ENCODE measurements at regions not wholly inside any gene's neighbourhood (a gene's known extent, or its start where the extent isn't known, plus 50 kb on each side); places are given as distances from the start of the nearest gene placed in this dataset.

- CTCF ChIA-PET, result no interaction called here
- Histone ChIP-seq H3K4me1 (ENCODE audit: insufficient read depth, low read length) (no peaks in the 10 kb centered on the region), H3K36me3 (ENCODE audit: insufficient read depth, low read length) (no peaks in the 10 kb centered on the region), H3K27ac (ENCODE audit: low read depth in 1 of 2, low read length in 2 of 2) (no peak overlapping the region), H3K9me3 (ENCODE audit: control insufficient read depth in 1 of 2, insufficient read depth in 1 of 2, low read length in 2 of 2) (no peaks in the 10 kb centered on the region), H3K27me3 (ENCODE audit: control insufficient read depth in 1 of 2, insufficient read depth in 2 of 2, low read length in 2 of 2) (no peaks in the 10 kb centered on the region), H3K4me3 (ENCODE audit: low read length) (no peak overlapping the region)
- ATAC-seq (ENCODE audit: poor library complexity) (no peak), DNase-seq (no peak)
- intact Hi-C loops (cut with DNase I, micrococcal nuclease), result no loop called here
- TF ChIP-seq CTCF (IDR thresholded peaks at IDR 0.05), result no peak
- Mint-ChIP-seq H3K4me1 (ENCODE audit: low read depth) (no peaks in the 10 kb centered on the region), H3K36me3 (ENCODE audit: low read depth) (no peaks in the 10 kb centered on the region), H3K4me3 (no peak overlapping the region), H3K27me3 (no peaks in the 10 kb centered on the region), H3K9me3 (no peaks in the 10 kb centered on the region), H3K27ac (no peak overlapping the region)
- POLR2A ChIA-PET, result no interaction called here
Observed at GRCh38 chr4:119774840-119775239, 146.2 kb upstream of the PDE5A start.

GRCh38 chr4:119765951-119766350, 137.3 kb upstream of the PDE5A start:
- ChIA-PET POLR2A (no interaction called here), CTCF (no interaction called here)
- Histone ChIP-seq H3K9me3 (ENCODE audit: control insufficient read depth in 1 of 2, insufficient read depth in 1 of 2, low read length in 2 of 2) (no peaks in the 10 kb centered on the region), H3K27ac (ENCODE audit: low read depth in 1 of 2, low read length in 2 of 2) (no peak overlapping the region), H3K36me3 (ENCODE audit: insufficient read depth, low read length) (no peaks in the 10 kb centered on the region), H3K27me3 (ENCODE audit: control insufficient read depth in 1 of 2, insufficient read depth in 2 of 2, low read length in 2 of 2) (peaks cover 0 to 3% of the 10 kb centered on the region in 2 experiments), H3K4me1 (ENCODE audit: insufficient read depth, low read length) (no peaks in the 10 kb centered on the region), H3K4me3 (ENCODE audit: low read length) (no peak overlapping the region)
- Mint-ChIP-seq H3K27me3 (no peaks in the 10 kb centered on the region), H3K36me3 (ENCODE audit: low read depth) (no peaks in the 10 kb centered on the region), H3K9me3 (no peaks in the 10 kb centered on the region), H3K4me1 (ENCODE audit: low read depth) (no peaks in the 10 kb centered on the region), H3K27ac (no peak overlapping the region), H3K4me3 (no peak overlapping the region)
- intact Hi-C loops (cut with DNase I, micrococcal nuclease), result no loop called here
- TF ChIP-seq CTCF (IDR thresholded peaks at IDR 0.05), result no peak
- no peak for ATAC-seq (ENCODE audit: poor library complexity)
- DNase-seq, result no peak

- H3K27me3 ChIP-seq (ENCODE audit: control insufficient read depth in 1 of 2, insufficient read depth in 2 of 2, low read length in 2 of 2), result peaks cover 0 to 3% of the 10 kb centered on the region in 2 experiments
- H3K9me3 ChIP-seq (ENCODE audit: control insufficient read depth in 1 of 2, insufficient read depth in 1 of 2, low read length in 2 of 2), result no peaks in the 10 kb centered on the region
- DNase-seq (no peak), ATAC-seq (ENCODE audit: poor library complexity) (no peak)
- no peaks in the 10 kb centered on the region for H3K4me1 ChIP-seq (ENCODE audit: insufficient read depth, low read length)
- ChIA-PET POLR2A (no interaction called here), CTCF (no interaction called here)
- no peak for TF ChIP-seq CTCF (IDR thresholded peaks at IDR 0.05)
- H3K27ac ChIP-seq (ENCODE audit: low read depth in 1 of 2, low read length in 2 of 2), result no peak overlapping the region
- Mint-ChIP-seq H3K9me3 (no peaks in the 10 kb centered on the region), H3K4me3 (no peak overlapping the region), H3K36me3 (ENCODE audit: low read depth) (no peaks in the 10 kb centered on the region), H3K27ac (no peak overlapping the region), H3K4me1 (ENCODE audit: low read depth) (no peaks in the 10 kb centered on the region), H3K27me3 (no peaks in the 10 kb centered on the region)
- no peak overlapping the region for H3K4me3 ChIP-seq (ENCODE audit: low read length)
- intact Hi-C loops (cut with DNase I, micrococcal nuclease), result no loop called here
- H3K36me3 ChIP-seq (ENCODE audit: insufficient read depth, low read length), result no peaks in the 10 kb centered on the region
Observed at GRCh38 chr4:119765469-119765868, 136.9 kb upstream of the PDE5A start.
